WTC11 (cell line): ENCODE measurements at regions not wholly inside any gene's neighbourhood (a gene's known extent, or its start where the extent isn't known, plus 50 kb on each side); places are given as distances from the start of the nearest gene placed in this dataset.

Source experiments
- ATAC-seq: fragments of 200-7000 bp; cut with Tn5 transposase; 2 replicates; pipeline ENCODE4 v1.10.0; 2021; ENCODE audit warnings: mild to moderate bottlenecking, moderate library complexity
- CTCF ChIA-PET: fragments of 300-600 bp; sonication (Branson Sonifier 250); formaldehyde crosslinking; loops from one replicate; lab custom pipeline; 2021; ENCODE audit warnings: antibody characterized with exemption; lab: Charles Lee
- POLR2A ChIA-PET: fragments of 350-600 bp; sonication (Branson Sonifier 250); formaldehyde crosslinking; loops from one replicate; lab custom pipeline; 2021; ENCODE audit warnings: antibody characterized with exemption; lab: Charles Lee
- DNase-seq: peaks from one replicate; pipeline ENCODE4 v3.0.0; 2021; ENCODE audit warnings: low spot score
- H3K27ac Mint-ChIP-seq: 2 replicates; pipeline ENCODE4 v1.8.0; 2021; ENCODE audit warnings: mixed read lengths
- H3K27me3 Mint-ChIP-seq: 2 replicates; pipeline ENCODE4 v1.8.0; 2021; ENCODE audit warnings: low read depth, mild to moderate bottlenecking, moderate library complexity, mixed read lengths
- H3K36me3 Mint-ChIP-seq: 2 replicates; pipeline ENCODE4 v1.8.0; 2021; ENCODE audit warnings: mixed read lengths
- H3K4me1 Mint-ChIP-seq: 2 replicates; pipeline ENCODE4 v1.8.0; 2022; ENCODE audit warnings: mixed read lengths
- H3K4me3 Mint-ChIP-seq: 2 replicates; pipeline ENCODE4 v1.8.0; 2021; ENCODE audit warnings: mild to moderate bottlenecking, moderate library complexity, mixed read lengths
- H3K9me3 Mint-ChIP-seq: 2 replicates; pipeline ENCODE4 v1.8.0; 2021; ENCODE audit warnings: mixed read lengths
- ARID4B ChIP-seq: sonication (generic); formaldehyde crosslinking; IDR thresholded peaks from 2 replicates; pipeline ENCODE4 v1.8.0; 2023; ENCODE audit warnings: missing genetic modification reagents, mild to moderate bottlenecking, borderline replicate concordance
- ATF2 ChIP-seq: sonication (generic); formaldehyde crosslinking; IDR thresholded peaks from 2 replicates; pipeline ENCODE4 v1.8.1; 2022; ENCODE audit warnings: low read depth, missing genetic modification reagents, borderline replicate concordance
- ATF6 ChIP-seq: sonication (generic); formaldehyde crosslinking; IDR thresholded peaks from 2 replicates; pipeline ENCODE4 v1.8.1; 2023; ENCODE audit warnings: mild to moderate bottlenecking, missing genetic modification reagents
- CDX4 ChIP-seq: fragments of 250-450 bp; sonication (Bioruptor Pico); IDR thresholded peaks from 2 replicates; pipeline ENCODE4 v1.9.0; 2021; ENCODE audit warnings: moderate library complexity, mild to moderate bottlenecking, inconsistent platforms, borderline replicate concordance
- CTCF ChIP-seq: fragments of 200-600 bp; IDR thresholded peaks from 2 replicates; pipeline ENCODE4 v1.8.0; 2022; ENCODE audit warnings: antibody characterized with exemption
- E2F5 ChIP-seq: sonication (generic); formaldehyde crosslinking; IDR thresholded peaks from 2 replicates; pipeline ENCODE4 v1.8.1; 2022; ENCODE audit warnings: mild to moderate bottlenecking, moderate library complexity, missing genetic modification reagents
- NFYB ChIP-seq: sonication (generic); formaldehyde crosslinking; conservative IDR thresholded peaks from 2 replicates; pipeline ENCODE4 v1.8.0; 2022; ENCODE audit warnings: low read depth, missing genetic modification reagents
- PRDM15 ChIP-seq: sonication (generic); formaldehyde crosslinking; IDR thresholded peaks from 2 replicates; pipeline ENCODE4 v1.8.0; 2022; ENCODE audit warnings: missing genetic modification reagents
- USF1 ChIP-seq: sonication (generic); formaldehyde crosslinking; IDR thresholded peaks from 2 replicates; pipeline ENCODE4 v1.8.0; 2022; ENCODE audit warnings: mild to moderate bottlenecking, missing genetic modification reagents
- ZNF317 ChIP-seq: sonication (generic); formaldehyde crosslinking; IDR thresholded peaks from 2 replicates; pipeline ENCODE4 v1.8.1; 2023; ENCODE audit warnings: low read depth, mild to moderate bottlenecking, moderate library complexity, missing genetic modification reagents, borderline replicate concordance

- Mint-ChIP-seq H3K27me3 (peaks cover 6% of the 10 kb centered on the region; the same call in 1 of the 2 replicates), H3K4me1 (no peaks in the 10 kb centered on the region), H3K4me3 (no peak overlapping the region), H3K36me3 (peaks cover 24% of the 10 kb centered on the region), H3K9me3 (no peaks in the 10 kb centered on the region), H3K27ac (no peak overlapping the region)
- ATAC-seq = no peak
- TF ChIP-seq ATF2 (CRISPR knock-in tag) (no peak), ARID4B (CRISPR knock-in tag) (no peak), ATF6 (CRISPR knock-in tag) (no peak), CTCF (no peak), E2F5 (CRISPR knock-in tag) (no peak), PRDM15 (no peak), USF1 (CRISPR knock-in tag) (no peak), NFYB (CRISPR knock-in tag) (no peak), ZNF317 (CRISPR knock-in tag) (no peak), CDX4 (CRISPR knock-in tag) (no peak)
- ChIA-PET CTCF (no interaction called here), POLR2A (no interaction called here)
- DNase-seq = no peak
These were observed 328.1 kb downstream of the ALG10 start for GRCh38 chr12:34350092-34351041.
